Right ventricle myocardium inferior (tissue), 1 donor: ENCODE measurements at regions not wholly inside any gene's neighbourhood (a gene's known extent, or its start where the extent isn't known, plus 50 kb on each side); places are given as distances from the start of the nearest gene placed in this dataset.

ENCODE experiments used
- ATAC-seq: fragments of 200-7000 bp; cut with Tn5 transposase; one replicate; pipeline ENCODE4 v1.9.1; 2020; ENCODE audit warnings: mild to moderate bottlenecking, moderate library complexity
- DNase-seq: peaks from one replicate; pipeline ENCODE4 v3.0.0; 2021; ENCODE audit errors: missing footprints
- intact Hi-C: fragments of 100-400 bp; cut with DNase I; formaldehyde crosslinking; loops from one replicate; pipeline ENCODE4 v1.11.0; 2022
- donor health status: DM: no; HTN: yes; CAD: no; lungs with severe emphysema.

DNA sequence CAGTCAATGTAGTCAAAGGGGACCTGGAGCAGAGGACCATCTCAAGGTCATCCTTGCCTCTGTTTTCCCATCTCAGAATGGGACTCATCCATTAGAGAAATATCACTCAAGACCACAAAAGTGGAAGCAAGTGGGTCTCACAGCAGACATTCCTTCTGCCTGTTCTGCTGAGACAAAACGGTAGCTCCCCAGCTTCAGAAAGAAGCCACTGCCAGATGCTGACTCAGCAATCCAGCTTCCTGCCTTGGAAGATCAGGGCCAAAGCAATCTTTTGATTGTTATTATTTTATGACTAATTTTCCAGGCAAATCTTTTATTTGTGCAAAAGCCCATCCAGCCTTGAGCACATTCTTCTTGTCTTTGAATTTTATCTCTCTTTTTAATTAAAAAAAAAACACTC is 86.8 kb downstream of the CCT6B start:
- ATAC-seq (no peak), DNase-seq (no peak)
- intact Hi-C loops: no loop called here

DNA sequence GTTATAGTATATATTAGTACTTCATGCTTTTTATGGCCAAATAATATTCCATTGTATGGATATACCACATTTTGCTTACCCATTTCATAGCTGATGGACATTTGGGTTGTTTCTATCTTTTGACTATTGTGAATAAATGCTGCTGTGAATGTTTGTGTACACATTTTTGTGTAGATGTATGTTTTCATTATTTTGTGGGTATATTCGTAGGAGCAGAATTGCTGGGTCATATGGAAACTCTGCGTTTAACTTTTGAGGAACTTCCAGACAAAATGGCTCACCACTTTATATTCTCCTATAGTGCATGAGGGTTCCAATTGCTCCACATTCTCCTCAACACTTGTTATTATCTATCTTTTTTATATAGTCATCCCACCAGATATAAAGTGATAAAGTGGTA is 88.6 kb downstream of the CCT6B start:
- intact Hi-C loops: no loop called here
- ATAC-seq (no peak), DNase-seq (no peak)

DNA sequence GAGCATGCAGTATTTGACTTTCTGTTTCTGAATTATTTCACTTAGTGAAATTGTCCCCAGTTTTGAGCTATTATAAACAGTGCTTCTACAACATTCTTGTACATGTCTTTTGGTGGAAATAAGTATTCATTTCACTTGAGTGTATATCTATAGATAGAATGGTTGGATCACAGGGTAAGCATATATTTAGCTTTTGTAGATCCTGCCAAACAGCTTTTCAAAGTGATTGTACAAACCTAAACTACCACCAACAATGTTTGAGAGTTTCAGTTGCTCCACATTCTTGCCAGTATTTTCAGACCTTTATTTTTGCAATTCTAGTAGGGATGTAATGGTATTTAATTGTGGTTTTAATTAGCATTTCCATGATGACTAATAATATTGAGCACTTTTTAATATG is 91.6 kb downstream of the CCT6B start:
- intact Hi-C loops: no loop called here

DNA sequence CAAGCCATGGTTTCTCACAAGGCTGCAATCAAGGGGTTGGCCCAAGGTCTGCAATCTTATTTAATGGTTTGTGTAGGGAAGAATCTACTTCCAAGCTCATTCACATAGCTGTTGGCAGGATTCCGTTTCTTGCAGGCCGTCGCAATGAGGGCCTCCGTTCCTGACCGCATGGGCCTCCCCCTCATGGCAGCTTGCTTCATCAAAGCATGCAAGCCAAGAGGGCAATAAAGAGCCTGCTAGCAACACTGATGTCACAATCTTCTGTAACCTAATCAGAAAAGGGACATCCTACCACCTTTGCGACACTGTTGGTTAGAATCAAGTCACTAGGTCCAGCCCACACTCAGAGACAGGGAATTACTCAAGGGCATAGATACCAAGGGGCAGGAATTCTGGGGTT is 95.5 kb downstream of the CCT6B start:
- intact Hi-C loops: no loop called here
- ATAC-seq: no peak
- DNase-seq: no peak

More for the DNA sequence above, 91.6 kb downstream of the CCT6B start:
- ATAC-seq (no peak), DNase-seq (no peak)

DNA sequence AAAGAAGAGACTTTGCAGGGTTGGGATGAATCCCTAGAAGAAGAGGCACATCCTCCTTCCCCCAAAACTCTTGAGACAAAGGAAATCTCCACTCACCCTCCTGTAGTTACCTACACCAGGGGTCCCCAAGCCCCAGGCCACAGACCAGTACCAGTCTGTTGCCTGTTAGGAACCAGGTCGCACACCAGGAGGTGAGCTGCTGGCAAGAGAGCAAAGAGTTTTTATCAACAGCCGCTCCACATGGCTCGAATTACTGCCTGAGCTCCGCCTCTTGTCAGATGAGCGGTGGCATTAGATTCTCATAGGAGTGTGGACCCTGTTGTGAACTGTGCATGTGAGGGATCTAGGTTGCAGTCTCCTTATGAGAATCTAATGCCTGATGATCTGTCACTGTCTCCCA is 98.9 kb downstream of the CCT6B start:
- ATAC-seq (no peak), DNase-seq (no peak)
- intact Hi-C loops: no loop called here

DNA sequence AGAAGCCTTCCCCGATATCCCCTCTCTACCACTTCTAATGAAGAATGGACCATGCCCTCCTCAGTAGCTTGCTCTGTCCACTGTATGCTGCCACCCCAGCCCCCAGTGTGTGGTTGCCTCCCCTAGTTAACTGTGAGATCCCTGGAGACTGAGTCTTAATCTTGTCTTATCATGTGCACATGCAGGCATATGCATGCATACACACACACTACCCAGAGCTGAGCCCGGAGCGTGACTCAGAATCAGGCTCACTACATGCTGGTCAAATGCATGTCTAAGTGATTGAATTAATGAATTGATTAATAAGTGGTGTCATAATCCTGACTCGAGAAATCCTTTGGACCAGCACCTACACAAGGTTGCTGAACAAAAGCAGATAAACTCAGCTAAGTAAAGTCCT is 99.4 kb downstream of the CCT6B start:
- no peak for ATAC-seq
- intact Hi-C loops: no loop called here
- DNase-seq: no peak

DNA sequence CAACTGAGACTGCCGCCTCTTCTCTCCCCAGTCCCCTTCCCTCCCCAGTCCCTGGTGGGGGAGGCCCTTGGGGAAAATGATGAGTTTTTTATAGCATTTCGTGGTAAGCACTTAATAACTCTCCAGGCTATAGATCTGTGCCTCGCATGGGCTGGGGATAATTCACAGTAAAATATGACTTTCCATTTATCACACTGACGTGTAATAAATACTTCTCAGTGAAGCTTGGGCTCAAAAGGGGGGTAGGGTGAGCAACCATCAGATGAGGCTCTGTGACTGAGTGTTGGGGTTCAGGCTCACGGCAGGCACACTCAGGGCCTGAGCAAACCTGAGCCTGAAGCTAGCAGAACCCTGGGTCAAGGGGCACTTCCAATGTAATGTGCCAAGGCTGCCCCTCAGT is 101.6 kb downstream of the CCT6B start:
- ATAC-seq: no peak
- no peak for DNase-seq
- intact Hi-C loops: no loop called here

DNA sequence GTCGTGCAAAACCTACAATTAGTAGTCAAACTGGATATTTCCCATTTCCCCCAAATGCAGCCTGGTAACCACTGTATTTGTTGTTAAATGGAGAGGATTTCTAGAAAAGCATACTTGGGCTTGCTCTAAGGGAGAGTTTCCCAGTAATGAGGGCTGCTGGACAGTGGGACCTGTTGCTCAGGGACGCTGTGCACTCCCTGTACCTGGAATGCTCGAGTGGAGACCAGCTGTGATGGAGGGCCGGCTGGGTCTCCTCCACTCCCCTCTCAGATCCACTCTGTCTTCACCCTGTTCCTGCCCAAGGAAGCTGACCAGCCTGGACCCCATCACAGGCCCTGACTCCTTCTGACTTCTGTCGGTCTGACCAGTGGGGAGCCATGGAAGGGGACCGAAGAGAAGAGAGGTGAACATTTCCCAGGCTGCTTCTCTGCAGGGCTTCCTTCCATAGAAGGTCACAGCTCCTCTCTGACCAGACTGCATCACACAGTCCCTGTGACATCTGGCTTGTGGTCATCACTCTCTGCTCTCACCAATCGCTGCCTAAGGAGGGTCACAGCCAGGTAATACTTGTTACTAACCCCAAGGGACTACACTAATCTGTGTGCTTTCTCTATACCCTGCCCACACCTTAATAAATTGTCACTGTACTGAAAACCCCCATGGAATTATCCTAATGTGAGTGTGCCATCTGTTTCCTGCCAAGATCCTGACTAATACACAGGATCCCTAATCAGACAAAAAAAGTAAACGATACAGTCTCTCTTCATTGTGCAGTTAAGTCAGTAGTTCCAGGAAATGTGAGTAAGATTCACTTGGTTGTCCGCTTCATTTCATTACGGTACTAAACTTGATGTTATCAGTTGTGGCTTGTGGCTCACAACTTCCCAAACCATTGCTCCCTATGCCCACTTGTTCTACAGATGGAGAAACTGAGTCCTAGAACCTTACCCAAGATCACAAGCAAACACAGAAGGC is 102.4 kb downstream of the CCT6B start:
- intact Hi-C loops: no loop called here
- DNase-seq: no peak
- ATAC-seq: no peak

DNA sequence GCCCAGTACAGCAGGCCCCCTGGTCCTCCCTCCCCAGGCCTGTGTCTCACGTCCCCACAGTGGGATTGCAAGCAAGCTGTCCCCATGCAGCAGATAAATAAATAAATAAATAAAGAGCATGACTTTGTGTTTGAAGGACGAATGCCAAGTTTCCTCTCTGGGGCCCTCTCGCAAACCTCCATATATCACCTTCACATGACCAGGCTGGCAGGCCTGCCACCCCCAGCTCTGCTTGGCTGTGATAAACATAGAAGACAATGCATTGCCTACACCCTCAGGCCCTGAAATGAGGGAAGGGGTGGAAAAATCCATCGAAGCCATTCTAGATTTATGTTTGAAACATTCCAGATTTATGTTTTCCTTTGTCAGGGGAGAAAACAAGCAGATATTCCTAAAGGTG is 107.3 kb downstream of the CCT6B start:
- intact Hi-C loops: no loop called here
- DNase-seq (no peak), ATAC-seq (no peak)

DNA sequence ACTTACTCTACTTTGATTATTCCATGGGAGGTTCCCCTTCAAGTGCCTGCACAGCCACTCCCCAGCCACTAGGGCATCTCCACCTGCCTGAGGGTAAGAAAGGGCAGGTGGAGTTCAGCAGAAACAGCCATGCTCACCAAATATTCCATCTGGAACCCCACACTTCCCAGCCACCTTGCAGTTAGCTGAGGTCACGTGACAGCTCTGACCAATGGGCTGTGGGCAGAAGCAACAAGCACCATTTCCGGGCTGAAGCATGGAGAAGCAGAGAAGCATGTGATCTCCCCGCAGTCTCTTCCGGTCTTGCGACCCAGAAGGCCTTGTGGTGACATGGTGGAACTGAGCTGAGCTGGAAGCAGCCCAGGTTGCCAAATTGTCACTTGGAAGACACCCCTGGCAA is 108.6 kb downstream of the CCT6B start:
- ATAC-seq: no peak
- intact Hi-C loops: no loop called here
- no peak for DNase-seq

DNA sequence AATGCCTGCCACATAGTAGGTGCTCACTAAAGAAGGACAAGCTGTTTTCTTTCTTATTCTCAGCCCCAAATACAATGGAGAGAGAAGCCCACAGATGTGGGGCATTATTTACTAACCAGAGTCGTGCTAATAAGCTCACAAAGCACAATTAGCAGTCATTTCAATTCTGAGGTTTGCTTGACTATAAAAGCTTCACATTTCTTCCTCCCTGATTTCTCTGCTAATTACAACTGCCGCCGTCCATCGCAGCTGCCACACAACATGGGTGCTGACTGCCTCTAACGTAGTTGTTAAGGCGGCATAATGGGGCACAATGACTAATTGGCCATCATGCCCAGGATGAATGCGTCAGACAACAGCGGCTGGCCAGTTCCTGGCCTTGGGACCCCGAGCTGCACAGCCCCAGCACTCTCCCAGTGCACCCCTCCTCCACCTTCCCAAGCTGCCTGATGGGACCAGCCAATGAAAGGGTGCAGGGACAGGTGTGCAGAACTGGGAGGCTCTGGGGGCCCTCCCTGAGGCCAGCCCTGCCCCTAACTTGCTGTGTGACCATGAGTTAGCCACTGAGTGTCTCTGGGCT is 109.2 kb downstream of the CCT6B start:
- ATAC-seq: no peak
- intact Hi-C loops: no loop called here
- DNase-seq: no peak

DNA sequence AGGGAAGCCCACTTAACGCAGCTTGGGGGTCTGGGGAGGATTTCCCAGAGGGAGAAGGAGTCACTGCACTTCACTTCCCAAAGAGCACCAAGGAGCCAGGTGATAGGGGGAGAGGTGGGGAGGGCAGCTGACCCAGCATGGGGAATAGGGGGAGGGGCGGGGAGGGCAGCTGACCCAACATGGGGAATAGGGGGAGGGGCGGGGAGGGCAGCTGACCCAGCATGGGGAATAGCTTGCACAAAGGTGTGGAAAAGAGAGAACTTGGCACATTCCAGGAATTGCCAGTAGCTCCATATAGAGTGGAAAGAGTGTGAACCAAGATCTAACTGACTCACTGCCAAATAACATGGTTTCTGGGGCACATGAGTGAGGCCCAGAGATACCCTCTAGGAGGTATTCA is 110.3 kb downstream of the CCT6B start:
- intact Hi-C loops: no loop called here
- no peak for ATAC-seq
- DNase-seq: no peak

DNA sequence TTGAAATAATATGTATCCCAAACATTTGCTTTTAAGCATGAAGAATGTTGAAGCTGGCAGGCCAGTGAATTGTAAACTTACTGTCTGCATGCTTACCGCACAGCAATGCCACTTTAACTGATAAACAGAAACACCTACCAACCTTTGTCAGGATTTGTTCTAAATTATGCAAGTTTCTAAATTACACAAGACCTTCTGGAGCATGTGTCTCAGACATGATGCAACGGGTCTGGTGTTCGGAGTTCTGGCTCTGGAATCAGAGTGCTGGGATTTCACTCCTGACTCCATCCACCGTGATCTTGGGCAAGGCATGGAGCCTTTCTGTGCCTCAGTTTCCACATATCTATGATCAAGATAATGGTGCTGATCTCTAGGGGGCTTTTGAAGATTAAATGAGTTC is 111.2 kb downstream of the CCT6B start:
- no peak for ATAC-seq
- intact Hi-C loops: no loop called here
- DNase-seq: no peak

DNA sequence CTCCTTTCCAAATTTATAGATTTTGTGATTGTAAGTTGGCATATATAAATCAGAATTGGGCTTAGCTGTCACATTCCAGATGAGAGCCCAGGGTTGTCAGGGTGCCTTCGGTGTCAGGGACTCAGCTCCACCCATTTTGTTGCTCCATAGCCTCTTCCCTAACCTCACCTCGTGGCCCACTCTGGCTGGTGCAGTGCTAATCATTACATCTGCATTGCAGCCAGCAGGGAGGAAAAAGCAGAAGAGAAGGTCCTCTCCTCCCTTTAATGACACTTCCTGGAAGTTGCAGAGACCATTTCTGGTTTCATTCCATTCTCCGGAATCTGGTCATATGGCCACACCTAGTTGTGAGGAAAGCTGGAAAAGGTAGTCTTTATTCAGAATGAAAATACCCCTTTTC is 113.3 kb downstream of the CCT6B start:
- ATAC-seq (no peak), DNase-seq (no peak)
- intact Hi-C loops: no loop called here

DNA sequence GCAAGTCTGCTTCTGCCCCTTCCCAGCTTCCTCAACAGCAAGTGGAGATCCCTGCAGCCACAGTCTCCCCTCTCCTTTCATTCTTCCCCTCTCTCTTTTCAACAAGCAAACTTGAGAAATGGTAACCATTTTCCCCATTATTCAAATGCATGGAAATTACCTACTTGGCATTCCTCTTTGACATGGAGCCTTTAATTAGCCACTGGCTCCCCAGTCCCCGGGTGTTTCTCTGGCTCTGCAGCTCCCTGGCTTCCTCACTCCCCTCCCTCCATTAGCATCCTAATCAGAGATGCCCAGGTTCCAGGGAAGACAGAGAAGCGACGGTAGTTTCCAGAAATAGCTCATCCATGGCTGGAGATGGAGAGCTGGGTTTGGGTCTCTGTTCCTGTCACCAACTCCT is 116.0 kb downstream of the CCT6B start:
- intact Hi-C loops: no loop called here
- ATAC-seq (no peak), DNase-seq (no peak)

DNA sequence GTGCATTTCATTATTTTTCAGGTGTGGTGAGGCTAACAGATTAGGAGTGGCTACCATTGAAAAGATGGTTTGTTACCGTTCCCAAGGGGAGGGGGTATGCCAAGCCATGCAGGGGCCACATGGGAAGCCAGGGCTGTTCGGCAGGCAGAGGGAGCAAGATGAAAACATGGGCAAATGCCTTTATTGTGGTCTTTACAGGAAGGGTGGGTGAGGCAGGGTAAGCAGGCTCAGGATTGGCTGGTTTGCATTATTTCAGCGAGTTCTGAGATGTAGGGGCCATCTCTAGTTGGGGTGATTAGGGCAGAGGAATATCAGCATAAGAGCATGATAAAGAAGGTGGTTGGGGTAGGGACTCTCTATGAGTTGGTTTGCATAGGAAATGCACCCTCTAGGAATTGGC is 117.6 kb downstream of the CCT6B start:
- no peak for ATAC-seq
- no peak for DNase-seq
- intact Hi-C loops: no loop called here

DNA sequence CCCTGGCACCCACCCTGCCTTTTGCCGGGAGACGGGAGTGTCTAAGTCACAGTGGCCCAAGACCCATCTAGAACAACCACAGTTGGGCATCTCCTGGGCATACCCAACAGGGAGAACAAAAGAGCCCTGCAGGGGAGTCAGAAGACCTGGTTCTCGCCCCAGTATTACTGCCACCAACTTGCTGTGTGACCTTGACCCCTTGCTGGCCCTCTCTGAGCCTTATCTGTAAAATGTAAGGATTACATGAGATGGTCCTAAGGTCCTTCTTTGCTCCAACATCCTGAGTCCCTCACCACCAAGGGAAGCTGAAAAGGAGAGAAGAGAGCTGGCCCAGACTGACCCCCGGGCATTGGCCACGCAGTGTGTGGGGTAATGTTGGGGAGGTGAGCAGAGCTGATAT is 119.0 kb downstream of the CCT6B start:
- no peak for ATAC-seq
- intact Hi-C loops: no loop called here
- no peak for DNase-seq

DNA sequence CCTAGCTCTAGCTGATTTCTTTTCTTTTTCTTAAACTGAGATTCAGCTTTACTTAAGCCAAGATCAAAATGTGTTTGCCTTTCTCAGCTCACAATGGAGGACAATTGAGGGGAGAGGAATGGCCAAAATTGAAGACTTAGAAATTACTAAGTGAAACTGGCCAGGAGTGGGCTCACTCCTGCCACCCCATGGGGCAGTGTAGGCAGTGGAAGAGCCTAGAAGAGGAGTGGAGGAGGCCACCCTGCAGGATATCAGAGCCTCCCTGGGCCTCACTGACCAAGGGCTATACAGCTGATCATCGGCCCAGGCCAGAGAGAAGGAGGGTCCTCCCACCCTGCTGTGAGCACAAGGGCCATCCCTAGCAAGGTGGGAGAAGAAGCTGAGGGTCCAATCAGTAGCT is 119.8 kb downstream of the CCT6B start:
- ATAC-seq: no peak
- no peak for DNase-seq
- intact Hi-C loops: no loop called here

DNA sequence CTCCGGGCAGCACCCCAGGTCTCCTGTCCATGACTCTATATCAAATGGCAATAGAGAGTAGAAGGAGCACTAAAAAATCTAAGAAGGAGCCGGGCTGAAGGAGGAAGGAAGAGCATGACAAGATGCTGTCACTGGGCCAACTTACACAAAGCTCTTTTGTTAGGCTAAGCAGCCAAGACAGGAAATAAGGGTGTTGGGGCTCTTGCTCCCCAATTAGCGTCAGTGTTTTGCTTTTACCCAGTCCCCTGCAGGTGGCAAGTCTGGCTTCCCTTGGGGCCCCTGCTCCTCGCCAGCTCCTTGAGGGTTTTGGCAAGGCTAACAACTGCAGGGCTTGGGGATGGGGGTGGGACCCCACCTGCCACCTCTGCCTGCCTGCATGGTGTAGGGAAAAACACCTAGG is 120.5 kb downstream of the CCT6B start:
- no peak for DNase-seq
- ATAC-seq: no peak
- intact Hi-C loops: no loop called here

DNA sequence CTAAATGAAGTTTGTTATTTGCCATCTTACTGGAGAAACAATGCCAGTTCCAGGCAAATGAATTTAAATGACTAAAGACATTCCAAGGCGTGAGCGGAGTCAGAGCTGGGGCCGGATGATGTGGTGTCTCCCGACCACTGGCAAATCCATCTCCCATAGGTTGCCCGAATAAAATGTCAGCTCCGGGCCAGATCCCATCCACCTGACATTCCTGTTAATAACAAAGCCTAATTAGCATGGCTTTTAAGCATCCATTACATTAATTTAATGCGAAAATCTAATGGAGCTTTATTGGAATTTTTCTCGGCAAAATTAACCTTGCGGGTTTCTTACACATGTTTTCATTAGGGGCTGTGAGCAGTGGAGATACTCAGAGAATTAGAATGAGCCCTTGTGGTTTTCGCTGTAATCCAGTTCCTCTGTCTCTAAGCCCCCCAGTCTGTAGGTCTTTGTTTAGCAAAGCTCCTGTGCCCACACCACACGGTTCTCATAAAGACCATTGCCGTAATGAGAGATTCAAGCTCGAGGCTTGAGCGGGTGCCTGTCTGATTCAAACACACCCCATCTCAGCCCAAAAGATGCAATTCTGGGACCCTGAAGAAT is 123.3 kb downstream of the CCT6B start:
- no peak for DNase-seq

More for the DNA sequence above, 123.3 kb downstream of the CCT6B start:
- no peak for ATAC-seq
- intact Hi-C loops: no loop called here
